BJ (cell line): ENCODE measurements at regions not wholly inside any gene's neighbourhood (a gene's known extent, or its start where the extent isn't known, plus 50 kb on each side); places are given as distances from the start of the nearest gene placed in this dataset.

Experiments
- CTCF ChIA-PET: fragments of 350-600 bp; formaldehyde crosslinking; extraction: SDS; loops from one replicate; lab custom pipeline; 2021; ENCODE audit warnings: antibody characterized with exemption, inconsistent platforms; lab: Yijun Ruan, JAX
- POLR2A ChIA-PET: fragments of 300-600 bp; sonication (Branson Sonifier 250); formaldehyde crosslinking; extraction: SDS; loops from one replicate; lab custom pipeline; 2021; ENCODE audit warnings: antibody characterized with exemption; lab: Charles Lee
- DNase-seq: peaks from one replicate; pipeline ENCODE4 v3.0.0-alpha.2; 2011; ENCODE audit warnings: low read depth
- H3K27me3 ChIP-seq: 2 replicates; pipeline ENCODE4 v1.6.0; 2011; ENCODE audit warnings: low read length; ENCODE audit not compliant: control insufficient read depth, insufficient read depth
- H3K36me3 ChIP-seq: 2 replicates; pipeline ENCODE4 v1.5.1; 2011; ENCODE audit warnings: low read length; ENCODE audit not compliant: control insufficient read depth, insufficient read depth
- H3K4me3 ChIP-seq: 2 replicates; pipeline ENCODE4 v1.5.1; 2011; ENCODE audit warnings: low read depth, mild to moderate bottlenecking, control low read depth, low read length
- CTCF ChIP-seq: IDR thresholded peaks from 2 replicates; pipeline ENCODE4 v1.5.1; 2011; ENCODE audit warnings: low read depth, mild to moderate bottlenecking, control low read depth, inconsistent platforms, low read length, moderate library complexity; ENCODE audit not compliant: insufficient read depth

- DNase-seq: no peak
- H3K4me3 ChIP-seq: no peak overlapping the region
- ChIA-PET CTCF (interaction anchor here (0.8 kb wide), 1 partner anchor 10 kb away, joined by 3 read pairs; no protein-coding TSS in a partner anchor), POLR2A (no interaction called here)
- no peaks in the 10 kb centered on the region for H3K27me3 ChIP-seq
- TF ChIP-seq CTCF: no peak
- no peaks in the 10 kb centered on the region for H3K36me3 ChIP-seq
Observed at GRCh38 chr9:21564175-21564574, 82.1 kb upstream of the IFNE start.

GRCh38 chr9:21565155-21565554 is 83.0 kb upstream of the IFNE start:
- CTCF ChIA-PET: no interaction called here
- POLR2A ChIA-PET: interaction anchor here (0.7 kb wide), 1 partner anchor 549 kb away, joined by 4 read pairs; no protein-coding TSS in a partner anchor
- no peak overlapping the region for H3K4me3 ChIP-seq
- H3K36me3 ChIP-seq: no peaks in the 10 kb centered on the region
- no peak for DNase-seq
- no peak for TF ChIP-seq CTCF
- no peaks in the 10 kb centered on the region for H3K27me3 ChIP-seq

GRCh38 chr9:21567926-21568325 is 85.8 kb upstream of the IFNE start:
- ChIA-PET CTCF (interaction anchor here (1.4 kb wide), 1 partner anchor 141 kb away, joined by 4 read pairs; no protein-coding TSS in a partner anchor), POLR2A (interaction anchor here (0.6 kb wide), 1 partner anchor 196 kb away, joined by 3 read pairs; no protein-coding TSS in a partner anchor)

GRCh38 chr9:21568484-21568883 is 86.4 kb upstream of the IFNE start:
- POLR2A ChIA-PET: no interaction called here
- no peaks in the 10 kb centered on the region for H3K36me3 ChIP-seq
- H3K27me3 ChIP-seq: no peaks in the 10 kb centered on the region
- no peak for TF ChIP-seq CTCF
- no peak overlapping the region for H3K4me3 ChIP-seq
- CTCF ChIA-PET: no interaction called here
- DNase-seq: no peak

More at GRCh38 chr9:21567926-21568325, 85.8 kb upstream of the IFNE start:
- no peaks in the 10 kb centered on the region for H3K27me3 ChIP-seq
- no peak for DNase-seq
- TF ChIP-seq CTCF: no peak
- H3K36me3 ChIP-seq: no peaks in the 10 kb centered on the region
- H3K4me3 ChIP-seq: no peak overlapping the region

- TF ChIP-seq CTCF: no peak
- POLR2A ChIA-PET: no interaction called here
- CTCF ChIA-PET: no interaction called here
Observed at GRCh38 chr9:21569721-21570120, 87.6 kb upstream of the IFNE start.

More at GRCh38 chr9:21569721-21570120, 87.6 kb upstream of the IFNE start:
- Histone ChIP-seq H3K27me3 (no peaks in the 10 kb centered on the region), H3K4me3 (no peak overlapping the region), H3K36me3 (no peaks in the 10 kb centered on the region)
- no peak for DNase-seq
